GM19043 (cell line): ENCODE measurements at regions not wholly inside any gene's neighbourhood (a gene's known extent, or its start where the extent isn't known, plus 50 kb on each side); places are given as distances from the start of the nearest gene placed in this dataset.
A peak's percentile ranks its signal among the peaks of the same experiment; 100 is the strongest.

Source experiments
- ATAC-seq: cut with Tn5 transposase; IDR thresholded peaks from one replicate; pipeline ENCODE4 v1.9.1; 2021; ENCODE audit warnings: low read depth; ENCODE audit not compliant: unreplicated experiment

- peak; percentile 47 for ATAC-seq
Measured at GRCh38 chr5:124056991-124057723, 545.2 kb downstream of the CSNK1G3 start.

GRCh38 chr5:124056326-124056990, 544.5 kb downstream of the CSNK1G3 start:
- ATAC-seq = peak; percentile 61

- no peak for ATAC-seq
Measured at GRCh38 chr5:124055751-124056150, 543.8 kb downstream of the CSNK1G3 start.

GRCh38 chr5:124054564-124054963, 542.6 kb downstream of the CSNK1G3 start:
- ATAC-seq = peak; percentile 26

GRCh38 chr5:124053340-124053739, 541.4 kb downstream of the CSNK1G3 start:
- ATAC-seq = no peak

GRCh38 chr5:124052201-124052600, 540.2 kb downstream of the CSNK1G3 start:
- ATAC-seq = no peak

GRCh38 chr5:124050120-124050770, 538.3 kb downstream of the CSNK1G3 start:
- ATAC-seq = no peak

- ATAC-seq = no peak
Measured at GRCh38 chr5:124045412-124045811, 533.4 kb downstream of the CSNK1G3 start.

- ATAC-seq = no peak
Measured at GRCh38 chr5:124044613-124045012, 532.6 kb downstream of the CSNK1G3 start.

- no peak for ATAC-seq
Measured at GRCh38 chr5:124043456-124043855, 531.5 kb downstream of the CSNK1G3 start.

GRCh38 chr5:124040799-124041198, 528.8 kb downstream of the CSNK1G3 start:
- no peak for ATAC-seq

GRCh38 chr5:124039410-124039809, 527.4 kb downstream of the CSNK1G3 start:
- ATAC-seq = no peak

- ATAC-seq = no peak
Measured at GRCh38 chr5:124036786-124037185, 524.8 kb downstream of the CSNK1G3 start.

GRCh38 chr5:124034963-124035362, 523.0 kb downstream of the CSNK1G3 start:
- peak; percentile 97 for ATAC-seq

GRCh38 chr5:124034083-124034700, 522.2 kb downstream of the CSNK1G3 start:
- no peak for ATAC-seq

GRCh38 chr5:124030043-124030491, 518.1 kb downstream of the CSNK1G3 start:
- ATAC-seq = no peak

- no peak for ATAC-seq
Measured at GRCh38 chr5:124027441-124027840, 515.5 kb downstream of the CSNK1G3 start.

- ATAC-seq = no peak
Measured at GRCh38 chr5:124025306-124025845, 513.4 kb downstream of the CSNK1G3 start.

- ATAC-seq = no peak
Measured at GRCh38 chr5:124022966-124023365, 511.0 kb downstream of the CSNK1G3 start.

GRCh38 chr5:124021776-124022175, 509.8 kb downstream of the CSNK1G3 start:
- ATAC-seq = no peak
